Stomach (tissue), 8 donors: ENCODE measurements at regions not wholly inside any gene's neighbourhood (a gene's known extent, or its start where the extent isn't known, plus 50 kb on each side); places are given as distances from the start of the nearest gene placed in this dataset.

Experiments used
- DNase-seq, 2 donors: peaks; one replicate each; pipeline versions ENCODE4 v3.0.0 to v3.0.0-alpha.2; 2013 to 2019
- H3K27ac ChIP-seq, 5 donors: fragments of 200-600 bp in 4 of 5; sonication (generic) in 4 of 5; one replicate each; pipeline ENCODE4 v1.5.1; 2013 to 2019; ENCODE audit warnings: mild to moderate bottlenecking in 1 of 5, moderate library complexity in 1 of 5
- H3K27me3 ChIP-seq, 3 donors: fragments of 200-600 bp; sonication (generic); one replicate each; pipeline ENCODE4 v1.5.1; 2017 to 2019; ENCODE audit warnings: mixed run types in 1 of 3
- H3K36me3 ChIP-seq, 4 donors: fragments of 200-600 bp; sonication (generic); 1 replicate in 3 of 4; 2 replicates in 1 of 4; pipeline ENCODE4 v1.5.1; 2016 to 2019
- H3K4me1 ChIP-seq, 4 donors: fragments of 200-600 bp; sonication (generic); one replicate each; pipeline ENCODE4 v1.5.1; 2016 to 2019
- H3K4me3 ChIP-seq, 4 donors: fragments of 200-600 bp; sonication (generic) in 3 of 4; one replicate each; pipeline ENCODE4 v1.5.1; 2016 to 2019; ENCODE audit warnings: mild to moderate bottlenecking in 1 of 4
- H3K9me3 ChIP-seq, 4 donors: fragments of 200-600 bp; sonication (generic); one replicate each; pipeline ENCODE4 v1.5.1; 2016 to 2019
- EP300 ChIP-seq: sonication (generic); formaldehyde crosslinking; IDR thresholded peaks from one replicate; pipeline ENCODE4 v1.6.1; 2017; ENCODE audit warnings: antibody characterized with exemption
- POLR2A ChIP-seq, 4 donors: fragments of 450-650 bp; IDR thresholded peaks; one replicate each; pipeline ENCODE4 v1.6.1; 2016; ENCODE audit warnings: antibody characterized with exemption in 4 of 4, control low read depth in 2 of 4, mild to moderate bottlenecking in 1 of 4, moderate library complexity in 1 of 4
- POLR2AphosphoS5 ChIP-seq, 3 donors: sonication (generic); formaldehyde crosslinking; IDR thresholded peaks; one replicate each; pipeline ENCODE4 v1.6.1; 2016; ENCODE audit warnings: antibody characterized with exemption in 3 of 3
- WGBS, 5 donors: extraction: QIAGEN DNeasy Blood & Tissue Kit in 3 of 5; methylation state at CpG; one replicate each; pipeline versions ENCODE4 v1.1.5 to v1.1.7; 2013 to 2018; 5-methylcytosine and 5-hydroxymethylcytosine counted together
- intact Hi-C: fragments of 100-400 bp; cut with DNase I; formaldehyde crosslinking; loops from one replicate; pipeline ENCODE4 v1.15.1; 2023; ENCODE audit warnings: low total_unique reads
- TF ChIP-seq, protein P1 (sequence below), 7 experiments: fragments of 450-650 bp in 4 of 7; fragments of 200-600 bp in 3 of 7; sonication (generic) in 3 of 7; IDR thresholded peaks; one replicate each; pipeline ENCODE4 v1.5.1; 2016 to 2019; ENCODE audit warnings: antibody characterized with exemption in 7 of 7, control low read depth in 2 of 7, mild to moderate bottlenecking in 1 of 7
- donor health status: healthy with polysubstance abuse.
- donor health status: Bipolar disorder and iron deficiency.
- donor health status: healthy.

GRCh38 chr7:42605406-42606192 is 306.3 kb downstream of the C7orf25 start:
- Histone ChIP-seq H3K4me3 (no peak overlapping the region), H3K9me3 (no peaks in the 10 kb centered on the region), H3K36me3 (no peaks in the 10 kb centered on the region), H3K27me3 (no peaks in the 10 kb centered on the region), H3K4me1 (peaks cover 0 to 17% (median 10%) of the 10 kb centered on the region in 4 donors), H3K27ac (no peak overlapping the region)
- TF ChIP-seq, protein P1, sequence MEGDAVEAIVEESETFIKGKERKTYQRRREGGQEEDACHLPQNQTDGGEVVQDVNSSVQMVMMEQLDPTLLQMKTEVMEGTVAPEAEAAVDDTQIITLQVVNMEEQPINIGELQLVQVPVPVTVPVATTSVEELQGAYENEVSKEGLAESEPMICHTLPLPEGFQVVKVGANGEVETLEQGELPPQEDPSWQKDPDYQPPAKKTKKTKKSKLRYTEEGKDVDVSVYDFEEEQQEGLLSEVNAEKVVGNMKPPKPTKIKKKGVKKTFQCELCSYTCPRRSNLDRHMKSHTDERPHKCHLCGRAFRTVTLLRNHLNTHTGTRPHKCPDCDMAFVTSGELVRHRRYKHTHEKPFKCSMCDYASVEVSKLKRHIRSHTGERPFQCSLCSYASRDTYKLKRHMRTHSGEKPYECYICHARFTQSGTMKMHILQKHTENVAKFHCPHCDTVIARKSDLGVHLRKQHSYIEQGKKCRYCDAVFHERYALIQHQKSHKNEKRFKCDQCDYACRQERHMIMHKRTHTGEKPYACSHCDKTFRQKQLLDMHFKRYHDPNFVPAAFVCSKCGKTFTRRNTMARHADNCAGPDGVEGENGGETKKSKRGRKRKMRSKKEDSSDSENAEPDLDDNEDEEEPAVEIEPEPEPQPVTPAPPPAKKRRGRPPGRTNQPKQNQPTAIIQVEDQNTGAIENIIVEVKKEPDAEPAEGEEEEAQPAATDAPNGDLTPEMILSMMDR (IDR thresholded peaks at IDR 0.05) = no peak
- TF ChIP-seq POLR2AphosphoS5 (IDR thresholded peaks at IDR 0.05) = no peak
- TF ChIP-seq EP300 = no peak
- no peak for TF ChIP-seq POLR2A (IDR thresholded peaks at IDR 0.05)
- peak in 1 of 2 donors; percentile 28 for DNase-seq
- intact Hi-C loops = no loop called here
- 17 to 51% (median 25%) methylated on average over 7 of the region's 7 CpGs for WGBS, 5 donors

GRCh38 chr7:42603496-42603895 is 308.4 kb downstream of the C7orf25 start:
- 47 to 67% (median 66%) methylated on average over 2 of the region's 2 CpGs for whole genome bisulfite sequencing, 5 donors

DNA sequence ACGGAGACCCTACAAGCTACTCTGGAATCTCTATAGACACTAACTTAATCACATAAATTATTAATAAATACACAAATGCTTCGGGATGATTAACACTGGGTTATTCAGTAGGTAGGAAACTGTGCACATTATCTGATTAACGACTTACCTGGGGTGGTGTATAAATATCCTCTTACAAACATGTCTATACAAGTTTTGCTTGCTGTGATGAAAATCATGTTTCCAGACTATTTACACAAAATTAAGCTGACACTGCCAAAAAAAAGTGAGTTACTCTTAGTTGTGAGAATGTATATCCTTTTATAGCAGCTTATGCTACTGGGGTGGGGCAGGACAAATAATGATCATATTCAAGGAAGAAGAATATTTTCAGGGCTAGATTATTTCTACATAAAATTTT is 314.6 kb downstream of the C7orf25 start:
- H3K4me3 ChIP-seq = no peak overlapping the region
- no peaks in the 10 kb centered on the region for H3K9me3 ChIP-seq
- no peak overlapping the region for H3K27ac ChIP-seq
- no peaks in the 10 kb centered on the region for H3K36me3 ChIP-seq
- intact Hi-C loops = no loop called here
- no peaks in the 10 kb centered on the region for H3K27me3 ChIP-seq
- no peak for DNase-seq
- no peaks in the 10 kb centered on the region for H3K4me1 ChIP-seq
- TF ChIP-seq, protein P1 (IDR thresholded peaks at IDR 0.05) = no peak
- TF ChIP-seq POLR2AphosphoS5 (IDR thresholded peaks at IDR 0.05) (no peak), EP300 (no peak), POLR2A (IDR thresholded peaks at IDR 0.05) (no peak)
- WGBS, 5 donors = 67 to 82% (median 72%) methylated on average over 3 of the region's 3 CpGs

More at GRCh38 chr7:42603496-42603895, 308.4 kb downstream of the C7orf25 start:
- H3K9me3 ChIP-seq = no peaks in the 10 kb centered on the region
- no peak overlapping the region for H3K27ac ChIP-seq
- H3K27me3 ChIP-seq = no peaks in the 10 kb centered on the region
- intact Hi-C loops = no loop called here
- no peak overlapping the region for H3K4me3 ChIP-seq
- no peak for TF ChIP-seq EP300
- no peak for TF ChIP-seq POLR2AphosphoS5 (IDR thresholded peaks at IDR 0.05)
- TF ChIP-seq POLR2A (IDR thresholded peaks at IDR 0.05) = no peak
- TF ChIP-seq, protein P1 (IDR thresholded peaks at IDR 0.05) = no peak
- DNase-seq = no peak
- no peaks in the 10 kb centered on the region for H3K36me3 ChIP-seq
- peaks cover 0 to 17% (median 10%) of the 10 kb centered on the region in 4 donors for H3K4me1 ChIP-seq

DNA sequence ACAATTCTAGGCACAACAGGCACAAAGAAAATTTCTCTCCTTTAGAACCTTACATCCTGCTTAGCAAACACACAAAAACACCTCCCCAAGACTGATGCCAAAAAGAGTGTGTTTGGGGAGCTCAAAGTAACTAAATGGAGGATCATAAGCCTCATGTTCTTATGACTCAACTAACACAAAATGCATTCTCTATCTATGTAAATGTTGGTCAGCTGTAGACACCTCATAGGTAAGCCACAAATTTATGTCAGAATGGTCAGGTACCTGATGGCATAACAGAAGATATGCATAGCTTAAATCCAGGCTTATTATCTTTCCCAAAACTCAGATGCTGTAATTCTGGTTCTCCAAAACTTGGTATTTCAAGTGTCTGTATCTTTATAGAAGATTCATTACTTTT is 315.1 kb downstream of the C7orf25 start:
- Histone ChIP-seq H3K27ac (no peak overlapping the region), H3K27me3 (no peaks in the 10 kb centered on the region), H3K36me3 (no peaks in the 10 kb centered on the region), H3K4me3 (no peak overlapping the region), H3K4me1 (no peaks in the 10 kb centered on the region), H3K9me3 (no peaks in the 10 kb centered on the region)
- DNase-seq = no peak
- TF ChIP-seq EP300 (no peak), POLR2A (IDR thresholded peaks at IDR 0.05) (no peak), POLR2AphosphoS5 (IDR thresholded peaks at IDR 0.05) (no peak)
- TF ChIP-seq, protein P1 (IDR thresholded peaks at IDR 0.05) = no peak
- intact Hi-C loops = no loop called here
